Stimulated activated effector memory CD8-positive, alpha-beta T cell treated with anti-CD3 and anti-CD28 coated beads, Interleukin-12 subunit alpha, Interleukin-12 subunit beta, amount 100 ng/mL, for 72 hours (primary cell): ENCODE measurements at regions not wholly inside any gene's neighbourhood (a gene's known extent, or its start where the extent isn't known, plus 50 kb on each side); places are given as distances from the start of the nearest gene placed in this dataset.
"Not testable (repeated sequence)": the region's sequence is repeated elsewhere in the genome, so short reads cannot be mapped to it uniquely, and the experiment has no call there.

ENCODE experiments used
- ATAC-seq: fragments of 150-1000 bp; cut with Tn5 transposase; 2 replicates; pipeline ENCODE4 v1.10.0; 2021
- DNase-seq, 2 donors: peaks; one replicate each; pipeline ENCODE4 v3.0.0; 2021 to 2022; ENCODE audit warnings: low spot score in 2 of 2
- H3K27ac Mint-ChIP-seq: one replicate; pipeline ENCODE4 v1.8.0; 2022; ENCODE audit warnings: mild to moderate bottlenecking, mixed read lengths
- H3K36me3 Mint-ChIP-seq: one replicate; pipeline ENCODE4 v1.8.0; 2022; ENCODE audit warnings: mild to moderate bottlenecking, mixed read lengths
- H3K4me1 Mint-ChIP-seq: one replicate; pipeline ENCODE4 v1.8.0; 2022; ENCODE audit warnings: mixed read lengths
- H3K4me3 Mint-ChIP-seq: one replicate; pipeline ENCODE4 v1.8.0; 2022; ENCODE audit warnings: mild to moderate bottlenecking, mixed read lengths
- H3K9me3 Mint-ChIP-seq: one replicate; pipeline ENCODE4 v1.8.0; 2022; ENCODE audit warnings: mixed read lengths

- Mint-ChIP-seq H3K27ac (no peak overlapping the region), H3K9me3 (no peaks in the 10 kb centered on the region), H3K36me3 (no peaks in the 10 kb centered on the region), H3K4me3 (no peak overlapping the region), H3K4me1 (no peaks in the 10 kb centered on the region)
- DNase-seq (no peak), ATAC-seq (no peak)
These were observed 53.0 kb upstream of the TNKS2 start for GRCh38 chr10:91745090-91745831.

- ATAC-seq, result no peak
- no peak overlapping the region for H3K4me3 Mint-ChIP-seq
- H3K27ac Mint-ChIP-seq, result no peak overlapping the region
- H3K9me3 Mint-ChIP-seq, result no peaks in the 10 kb centered on the region
- no peak for DNase-seq
- no peaks in the 10 kb centered on the region for H3K4me1 Mint-ChIP-seq
- no peaks in the 10 kb centered on the region for H3K36me3 Mint-ChIP-seq
These were observed 54.8 kb upstream of the TNKS2 start for GRCh38 chr10:91743465-91743864.

DNA sequence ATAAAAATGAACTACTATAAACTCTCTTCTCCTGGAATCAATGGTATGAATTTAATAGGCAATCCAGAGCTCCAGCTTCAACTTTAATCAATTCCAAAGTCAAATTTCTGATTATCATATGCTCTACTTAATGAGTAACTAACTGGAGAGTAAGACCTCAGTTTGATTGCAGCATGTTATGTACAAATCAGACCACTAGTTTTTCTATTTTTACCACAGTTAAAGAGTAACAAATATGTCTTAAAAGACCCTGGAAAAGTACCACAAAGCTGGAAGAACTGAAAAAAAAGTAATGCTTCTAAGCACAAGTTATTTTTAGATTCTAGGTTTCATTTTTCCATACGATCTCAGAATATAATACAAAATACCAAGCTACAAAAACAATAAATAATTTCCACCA is 56.0 kb upstream of the TNKS2 start:
- Mint-ChIP-seq H3K36me3 (no peaks in the 10 kb centered on the region), H3K4me3 (no peak overlapping the region), H3K27ac (no peak overlapping the region), H3K4me1 (no peaks in the 10 kb centered on the region), H3K9me3 (no peaks in the 10 kb centered on the region)
- ATAC-seq (no peak), DNase-seq (no peak)

DNA sequence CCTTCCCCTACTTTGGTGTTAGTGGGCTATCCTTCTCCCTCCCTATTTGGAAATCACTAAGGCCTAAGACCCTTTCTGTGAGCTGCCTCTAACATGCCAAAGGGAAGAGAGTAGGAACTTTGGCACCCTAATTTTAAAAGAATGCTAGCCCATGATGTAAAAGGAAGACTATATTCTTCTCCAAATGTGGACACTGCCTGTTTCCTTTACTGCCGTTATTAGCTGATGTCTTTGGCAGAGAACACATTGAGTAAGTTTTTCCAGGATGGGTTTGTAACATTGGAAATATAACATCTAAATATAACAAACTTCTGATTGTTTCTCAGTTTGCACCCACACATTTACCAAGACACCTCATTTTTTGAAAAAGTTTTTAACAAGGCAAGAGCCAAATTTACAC is 56.9 kb upstream of the TNKS2 start:
- ATAC-seq (no peak), DNase-seq (no peak)
- Mint-ChIP-seq H3K36me3 (no peaks in the 10 kb centered on the region), H3K9me3 (no peaks in the 10 kb centered on the region), H3K4me1 (no peaks in the 10 kb centered on the region), H3K4me3 (no peak overlapping the region), H3K27ac (no peak overlapping the region)

- ATAC-seq (no peak), DNase-seq (no peak)
- Mint-ChIP-seq H3K36me3 (no peaks in the 10 kb centered on the region), H3K9me3 (no peaks in the 10 kb centered on the region), H3K4me3 (no peak overlapping the region), H3K4me1 (no peaks in the 10 kb centered on the region), H3K27ac (no peak overlapping the region)
These were observed 57.8 kb upstream of the TNKS2 start for GRCh38 chr10:91740353-91740924.

DNA sequence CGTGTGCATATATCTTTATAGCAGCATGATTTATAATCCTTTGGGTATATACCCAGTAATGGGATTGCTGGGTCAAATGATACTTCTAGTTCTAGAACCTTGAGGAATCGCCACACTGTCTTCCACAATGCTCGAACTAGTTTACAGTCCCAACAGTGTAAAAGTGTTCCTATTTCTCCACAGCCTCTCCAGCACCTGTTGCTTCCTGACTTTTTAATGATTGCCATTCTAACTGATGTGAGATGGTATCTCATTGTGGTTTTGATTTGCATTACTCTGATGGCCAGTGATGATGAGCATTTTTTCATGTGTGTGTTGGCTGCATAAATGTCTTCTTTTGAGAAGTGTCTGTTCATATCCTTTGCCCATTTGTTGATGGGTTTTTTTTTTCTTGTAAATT is 66.0 kb upstream of the TNKS2 start:
- not testable (repeated sequence) for DNase-seq, ATAC-seq, H3K27ac Mint-ChIP-seq, H3K9me3 Mint-ChIP-seq, H3K4me3 Mint-ChIP-seq, H3K36me3 Mint-ChIP-seq, H3K4me1 Mint-ChIP-seq

DNA sequence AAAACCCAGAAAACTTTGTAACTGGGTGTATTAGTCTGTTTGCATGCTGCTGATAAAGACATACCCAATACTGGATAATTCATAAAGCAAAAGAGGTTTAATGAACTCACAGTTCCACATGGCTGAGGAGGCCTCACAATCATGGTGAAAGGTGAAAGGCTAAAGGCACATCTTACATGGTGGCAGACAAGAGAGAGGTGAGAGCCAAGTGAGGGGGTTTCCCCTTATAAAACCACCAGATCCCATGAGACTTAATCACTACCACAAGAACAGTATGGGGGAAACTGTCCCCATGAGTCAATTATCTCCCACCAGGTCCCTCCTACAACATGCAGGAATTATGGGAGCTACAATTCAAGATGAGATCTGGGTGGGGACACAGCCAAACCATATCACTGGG is 68.9 kb upstream of the TNKS2 start:
- not testable (repeated sequence) for DNase-seq, H3K4me3 Mint-ChIP-seq, H3K36me3 Mint-ChIP-seq, H3K4me1 Mint-ChIP-seq, ATAC-seq, H3K9me3 Mint-ChIP-seq, H3K27ac Mint-ChIP-seq

DNA sequence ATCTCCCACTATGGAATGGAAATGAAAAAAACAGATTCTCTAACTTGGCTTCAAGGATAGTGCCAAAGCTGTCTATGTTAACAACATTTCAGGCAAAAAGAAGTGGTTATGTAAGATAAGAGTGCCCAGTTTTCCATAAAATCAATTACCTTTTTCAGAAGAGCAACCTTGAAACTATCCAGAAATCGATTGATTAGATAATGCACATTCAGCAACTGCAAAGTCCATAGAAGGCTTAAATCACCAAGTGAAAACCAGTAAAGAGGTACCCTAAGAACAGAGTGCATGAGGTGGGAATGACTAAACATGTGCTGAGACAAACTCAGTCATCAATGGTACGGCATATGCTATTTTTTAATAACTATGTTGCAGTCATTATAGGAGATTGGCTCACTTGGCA is 71.9 kb upstream of the TNKS2 start:
- DNase-seq (no peak), ATAC-seq (no peak)
- no peak overlapping the region for H3K27ac Mint-ChIP-seq
- H3K36me3 Mint-ChIP-seq, result no peaks in the 10 kb centered on the region
- no peaks in the 10 kb centered on the region for H3K9me3 Mint-ChIP-seq
- no peak overlapping the region for H3K4me3 Mint-ChIP-seq
- H3K4me1 Mint-ChIP-seq, result no peaks in the 10 kb centered on the region

DNA sequence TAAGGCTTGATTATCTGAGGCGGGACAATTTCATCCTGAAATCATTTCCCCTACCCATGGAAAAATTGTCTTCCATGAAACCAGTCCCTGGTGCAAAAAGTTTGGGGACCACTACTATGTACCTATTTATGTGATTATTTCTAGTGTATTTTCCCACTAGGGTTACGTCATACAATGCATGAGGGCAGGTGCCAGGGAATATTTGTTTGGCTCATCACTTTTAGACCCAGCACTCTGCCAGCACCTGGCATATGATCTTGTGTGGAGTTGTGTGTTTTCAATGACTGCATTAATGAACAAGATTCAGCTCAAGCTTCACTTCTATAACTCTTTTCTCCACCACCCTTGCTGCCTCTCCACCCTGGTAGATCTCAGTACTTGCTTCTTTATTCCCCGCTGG is 73.3 kb upstream of the TNKS2 start:
- H3K4me3 Mint-ChIP-seq, result no peak overlapping the region
- H3K36me3 Mint-ChIP-seq, result no peaks in the 10 kb centered on the region
- ATAC-seq (no peak), DNase-seq (no peak)
- H3K27ac Mint-ChIP-seq, result no peak overlapping the region
- H3K9me3 Mint-ChIP-seq, result no peaks in the 10 kb centered on the region
- no peaks in the 10 kb centered on the region for H3K4me1 Mint-ChIP-seq

DNA sequence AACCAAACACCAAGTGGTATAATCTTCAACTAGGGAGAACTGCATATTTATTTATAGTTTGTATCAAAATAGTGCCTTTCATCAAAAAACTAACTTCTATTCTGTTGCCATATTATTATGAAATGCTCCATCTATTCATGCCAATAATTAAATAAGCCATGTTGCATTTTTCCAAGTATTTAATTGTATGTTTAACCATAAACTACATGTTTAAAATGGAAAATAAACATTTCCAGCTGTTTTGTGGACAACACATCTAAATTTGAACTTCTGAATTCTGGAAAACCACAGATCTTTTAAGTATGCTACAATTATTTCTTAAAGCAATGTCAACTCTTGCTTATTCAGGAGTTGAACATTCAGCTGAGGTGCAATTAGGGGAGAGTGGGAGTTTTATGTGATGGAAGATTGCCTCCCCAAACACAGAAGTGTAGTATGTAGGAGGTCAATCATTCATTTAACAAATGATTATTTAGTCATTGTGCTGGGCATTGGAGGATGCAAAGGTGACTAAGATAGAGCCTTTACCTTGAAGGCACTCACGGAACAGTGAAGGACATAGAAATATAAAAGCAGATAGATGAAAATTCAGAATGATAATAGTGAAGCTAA is 80.7 kb upstream of the PPP1R3C start:
- no peaks in the 10 kb centered on the region for H3K9me3 Mint-ChIP-seq
- no peaks in the 10 kb centered on the region for H3K4me1 Mint-ChIP-seq
- DNase-seq, result no peak
- no peaks in the 10 kb centered on the region for H3K36me3 Mint-ChIP-seq
- H3K27ac Mint-ChIP-seq, result no peak overlapping the region
- no peak for ATAC-seq
- H3K4me3 Mint-ChIP-seq, result no peak overlapping the region

DNA sequence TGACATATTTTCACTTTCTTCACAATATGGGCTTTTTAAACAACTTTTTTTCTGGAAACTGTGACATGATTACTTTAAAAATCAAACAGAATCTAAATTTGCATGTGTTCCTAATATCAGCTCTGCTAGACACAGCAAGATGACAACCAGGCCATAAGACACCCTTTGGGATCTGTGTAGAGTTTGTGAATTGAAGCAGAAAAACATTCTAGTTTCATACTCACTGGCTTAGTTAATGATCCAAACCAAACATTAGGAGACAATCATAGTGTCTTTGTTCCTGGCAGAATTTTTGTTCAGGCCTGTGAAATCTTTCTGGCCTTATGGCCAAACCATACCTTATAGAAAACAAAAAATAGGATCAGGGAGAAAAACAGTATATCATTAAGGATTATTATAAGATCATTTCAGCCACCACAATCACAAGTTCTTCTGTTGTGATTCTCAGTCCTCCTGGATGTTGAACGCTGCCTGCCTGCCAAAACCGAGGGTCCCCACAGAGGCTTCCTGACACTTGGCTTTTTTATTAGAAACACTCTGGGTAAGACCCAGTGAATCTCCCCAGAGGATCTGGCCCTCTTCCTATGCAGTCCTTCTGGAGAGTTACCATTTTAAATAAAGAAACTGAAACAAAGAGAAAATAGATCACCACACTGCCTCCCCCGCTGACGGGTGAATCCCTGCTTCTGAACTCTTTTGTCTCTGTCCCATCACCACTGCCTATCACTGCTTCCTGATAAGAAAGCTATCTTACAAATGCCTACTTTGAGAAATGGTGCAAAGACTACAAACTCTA is 79.2 kb upstream of the PPP1R3C start:
- DNase-seq, result no peak
- H3K27ac Mint-ChIP-seq, result no peak overlapping the region
- H3K4me1 Mint-ChIP-seq, result no peaks in the 10 kb centered on the region
- H3K36me3 Mint-ChIP-seq, result no peaks in the 10 kb centered on the region
- no peak overlapping the region for H3K4me3 Mint-ChIP-seq
- no peak for ATAC-seq
- no peaks in the 10 kb centered on the region for H3K9me3 Mint-ChIP-seq

DNA sequence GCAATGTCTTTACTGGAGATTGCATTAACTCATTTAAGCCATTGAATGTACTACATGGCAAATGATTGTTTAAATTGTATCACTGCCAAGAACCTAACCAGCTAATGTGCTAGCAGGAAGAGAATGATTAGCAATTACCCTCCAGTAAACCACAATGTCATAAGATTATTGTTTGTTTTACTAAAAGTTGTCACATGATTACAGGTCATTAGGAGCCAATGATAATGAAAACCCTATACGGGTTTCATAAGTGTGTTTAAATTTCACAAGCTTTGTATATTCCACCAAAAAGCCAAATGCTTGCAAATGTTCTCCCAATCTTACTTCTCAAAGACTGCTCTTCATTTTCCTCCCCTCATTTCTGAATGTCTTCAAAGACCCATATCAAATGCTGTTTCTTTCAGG is 76.5 kb upstream of the PPP1R3C start:
- Mint-ChIP-seq H3K36me3 (no peaks in the 10 kb centered on the region), H3K9me3 (no peaks in the 10 kb centered on the region), H3K27ac (no peak overlapping the region), H3K4me3 (no peak overlapping the region), H3K4me1 (no peaks in the 10 kb centered on the region)
- no peak for DNase-seq
- ATAC-seq, result no peak

DNA sequence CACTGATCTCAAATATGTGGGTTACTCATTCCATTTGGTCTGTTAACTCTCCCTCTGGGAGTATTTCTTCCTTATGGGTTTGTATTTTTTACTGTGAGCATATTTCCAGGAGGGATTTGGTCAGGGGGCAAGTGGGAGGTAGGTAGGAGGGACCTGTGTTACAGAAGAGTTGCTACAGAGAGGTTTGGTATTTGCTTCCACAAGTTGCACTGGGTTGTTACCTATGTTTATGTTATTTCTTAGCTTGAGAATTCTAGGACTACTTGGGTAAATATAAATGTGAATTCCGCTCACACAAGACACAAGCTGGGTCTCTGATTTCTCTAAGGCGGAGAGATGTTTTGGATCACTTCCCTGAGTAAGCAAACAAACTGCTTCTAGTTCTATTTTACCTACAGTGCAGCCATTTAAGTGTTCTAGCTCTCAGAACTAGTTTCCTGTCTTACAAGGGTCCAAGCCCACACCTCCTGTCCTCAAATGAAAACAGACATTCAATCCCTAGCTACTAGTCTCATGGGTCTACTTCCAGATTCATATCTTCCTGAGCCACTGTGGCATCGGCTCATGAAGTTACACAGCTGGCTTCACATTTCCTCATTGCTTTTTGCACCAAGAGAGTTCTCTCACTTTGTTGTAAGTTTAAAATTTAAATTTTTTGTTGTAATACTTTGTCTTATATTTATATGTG is 75.4 kb upstream of the PPP1R3C start:
- Mint-ChIP-seq H3K36me3 (no peaks in the 10 kb centered on the region), H3K4me3 (no peak overlapping the region), H3K27ac (no peak overlapping the region), H3K9me3 (no peaks in the 10 kb centered on the region), H3K4me1 (no peaks in the 10 kb centered on the region)
- no peak for ATAC-seq
- DNase-seq, result no peak

GRCh38 chr10:91707236-91707635 is 74.4 kb upstream of the PPP1R3C start:
- no peak overlapping the region for H3K4me3 Mint-ChIP-seq
- H3K36me3 Mint-ChIP-seq, result no peaks in the 10 kb centered on the region
- DNase-seq (no peak), ATAC-seq (no peak)
- H3K9me3 Mint-ChIP-seq, result no peaks in the 10 kb centered on the region
- no peaks in the 10 kb centered on the region for H3K4me1 Mint-ChIP-seq
- H3K27ac Mint-ChIP-seq, result no peak overlapping the region

DNA sequence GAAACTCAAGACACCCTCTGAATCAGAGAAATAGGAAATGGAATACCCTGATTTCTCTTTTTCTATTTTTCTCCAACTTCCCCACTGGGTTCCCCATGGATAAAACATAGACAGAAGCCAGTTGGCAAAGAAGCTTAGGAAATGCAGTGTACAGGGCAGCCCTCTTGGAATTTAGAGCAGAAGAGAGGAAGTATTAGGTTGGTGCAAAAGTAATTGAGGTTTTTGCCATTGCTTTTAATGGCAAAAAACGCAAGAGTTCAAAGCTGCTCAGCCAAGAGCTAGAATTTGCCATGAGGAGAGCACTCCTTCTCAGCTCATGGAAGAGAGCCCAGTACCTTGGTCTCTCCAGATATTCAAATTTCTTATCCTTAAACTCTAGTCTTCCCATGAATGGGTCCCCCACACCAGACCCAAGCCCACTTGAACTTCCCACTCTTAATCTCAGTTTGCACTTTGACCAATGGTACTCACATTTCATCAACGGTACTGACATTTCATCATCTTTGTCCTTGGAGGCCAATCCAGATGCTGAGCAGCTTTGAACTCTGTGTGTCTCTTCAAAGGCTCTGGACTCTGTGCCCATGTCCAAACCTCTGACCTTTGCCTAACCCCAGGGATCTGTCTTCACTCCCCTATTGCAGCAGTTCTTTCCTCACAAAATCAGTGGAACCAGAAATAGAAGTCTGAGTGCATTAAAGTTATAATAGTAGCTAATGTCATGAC is 73.2 kb upstream of the PPP1R3C start:
- ATAC-seq, result no peak
- H3K36me3 Mint-ChIP-seq, result no peaks in the 10 kb centered on the region
- H3K4me3 Mint-ChIP-seq, result no peak overlapping the region
- H3K4me1 Mint-ChIP-seq, result no peaks in the 10 kb centered on the region
- DNase-seq, result no peak
- no peak overlapping the region for H3K27ac Mint-ChIP-seq
- H3K9me3 Mint-ChIP-seq, result no peaks in the 10 kb centered on the region
